Upper lobe of left lung (tissue), 6 donors: ENCODE measurements at regions not wholly inside any gene's neighbourhood (a gene's known extent, or its start where the extent isn't known, plus 50 kb on each side); places are given as distances from the start of the nearest gene placed in this dataset.

Experiments used
- ATAC-seq, 2 donors: fragments of 200-7000 bp; cut with Tn5 transposase; one replicate each; pipeline ENCODE4 v1.9.1; 2022; ENCODE audit warnings: mild to moderate bottlenecking in 2 of 2, moderate library complexity in 2 of 2; ENCODE audit not compliant: low FRiP score in 2 of 2
- DNase-seq, 2 donors: peaks; one replicate each; pipeline ENCODE4 v3.0.0-alpha.2; 2019 to 2020
- H3K27ac ChIP-seq, 4 donors: fragments of 200-600 bp; sonication (generic); one replicate each; pipeline ENCODE4 v1.5.1; 2016 to 2019
- H3K27me3 ChIP-seq, 4 donors: fragments of 200-600 bp; sonication (generic); one replicate each; pipeline ENCODE4 v1.5.1; 2017 to 2019
- H3K36me3 ChIP-seq, 4 donors: fragments of 200-600 bp; sonication (generic); one replicate each; pipeline ENCODE4 v1.5.1; 2016 to 2019
- H3K4me1 ChIP-seq, 4 donors: fragments of 200-600 bp; sonication (generic); one replicate each; pipeline ENCODE4 v1.5.1; 2018 to 2019
- H3K4me3 ChIP-seq, 4 donors: fragments of 200-600 bp; sonication (generic); one replicate each; pipeline ENCODE4 v1.5.1; 2017 to 2019; ENCODE audit warnings: mild to moderate bottlenecking in 2 of 4, moderate library complexity in 1 of 4
- H3K9me3 ChIP-seq, 4 donors: fragments of 200-600 bp; sonication (generic); one replicate each; pipeline ENCODE4 v1.5.1; 2018 to 2019
- CTCF ChIP-seq, 6 experiments: fragments of 450-650 bp in 4 of 6; fragments of 200-600 bp in 2 of 6; sonication (generic) in 2 of 6; IDR thresholded peaks; one replicate each; pipeline ENCODE4 v1.5.1; 2016 to 2019; ENCODE audit warnings: antibody characterized with exemption in 6 of 6
- EP300 ChIP-seq, 4 donors: sonication (generic); formaldehyde crosslinking; IDR thresholded peaks; one replicate each; pipeline ENCODE4 v1.5.1; 2017; ENCODE audit warnings: antibody characterized with exemption in 4 of 4, control low read depth in 2 of 4
- POLR2A ChIP-seq, 4 donors: fragments of 450-650 bp; IDR thresholded peaks; one replicate each; pipeline ENCODE4 v1.5.1; 2016 to 2017; ENCODE audit warnings: antibody characterized with exemption in 4 of 4, mild to moderate bottlenecking in 2 of 4
- POLR2AphosphoS5 ChIP-seq, 2 donors: sonication (generic); formaldehyde crosslinking; IDR thresholded peaks; one replicate each; pipeline ENCODE4 v1.5.1; 2017; ENCODE audit warnings: antibody characterized with exemption in 2 of 2
- WGBS, 2 donors: methylation state at CpG; one replicate each; pipeline ENCODE4 v1.1.5; 2017 to 2018; 5-methylcytosine and 5-hydroxymethylcytosine counted together
- donor health status: DM: no; HTN: no; CAD: no; lungs with moderate emphysema.
- donor health status: DM: no; HTN: yes; CAD: no; lungs with severe emphysema.

DNA sequence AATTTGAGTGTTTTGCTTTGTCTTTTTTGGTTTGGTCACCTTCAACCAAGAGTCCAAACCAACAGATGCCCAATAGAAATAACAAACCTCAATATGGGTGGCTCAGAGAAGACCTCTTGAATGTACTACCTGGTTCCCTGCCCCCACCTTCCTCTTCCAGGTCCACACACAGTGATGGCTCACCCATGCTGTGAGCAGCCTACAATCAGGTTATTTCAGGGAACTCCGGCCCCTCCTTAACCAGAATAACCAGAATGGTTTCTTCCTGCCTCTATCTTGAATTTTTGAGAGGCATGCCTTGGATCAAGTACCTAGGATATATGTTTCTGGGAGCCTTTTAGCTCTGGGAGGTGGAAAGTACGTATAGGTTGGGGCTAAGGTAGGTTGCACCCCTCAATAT lies 327.1 kb upstream of the PRDM1 start:
- Histone ChIP-seq H3K27me3 (no peaks in the 10 kb centered on the region), H3K9me3 (no peaks in the 10 kb centered on the region), H3K36me3 (no peaks in the 10 kb centered on the region), H3K27ac (no peak overlapping the region), H3K4me1 (no peaks in the 10 kb centered on the region), H3K4me3 (no peak overlapping the region)
- DNase-seq (no peak), ATAC-seq (no peak)
- TF ChIP-seq POLR2AphosphoS5 (IDR thresholded peaks at IDR 0.05) (no peak), EP300 (IDR thresholded peaks at IDR 0.05) (no peak), CTCF (IDR thresholded peaks at IDR 0.05) (no peak), POLR2A (IDR thresholded peaks at IDR 0.05) (no peak)
- WGBS, 2 donors = 91 to 94% methylated on average over 2 of the region's 2 CpGs

DNA sequence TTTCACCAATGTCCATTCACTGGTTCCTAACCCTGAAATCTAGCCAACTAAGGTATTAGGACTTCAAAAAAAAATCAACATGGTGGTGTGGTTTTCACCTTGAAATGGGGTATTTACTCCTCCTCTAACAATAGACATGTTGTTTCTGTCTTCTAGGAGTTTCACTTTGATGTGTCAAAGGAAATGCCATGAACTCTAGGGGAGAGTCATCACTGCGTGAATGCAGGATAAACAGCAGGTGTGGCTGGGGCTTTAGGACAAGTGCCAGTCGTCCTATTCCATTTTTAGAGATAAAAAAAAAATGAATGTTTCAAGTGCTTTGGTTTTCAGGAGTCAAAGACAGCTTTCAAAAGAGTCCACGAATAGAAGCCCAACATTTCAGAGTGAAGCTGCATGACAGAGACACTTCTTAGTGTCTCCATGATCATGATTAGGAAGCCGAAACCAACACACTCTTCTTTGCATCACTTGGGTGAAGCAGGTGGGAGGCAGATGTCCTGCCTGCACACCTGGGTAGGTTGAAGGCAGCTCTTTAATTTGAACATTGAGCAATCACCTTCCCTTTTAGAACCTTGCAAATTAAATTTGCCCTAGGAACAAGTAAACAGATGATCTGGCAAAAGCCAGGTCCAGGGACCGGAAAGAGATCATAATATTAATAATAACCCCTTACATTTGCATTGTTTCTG lies 328.5 kb upstream of the PRDM1 start:
- H3K27ac ChIP-seq = no peak overlapping the region
- DNase-seq (no peak), ATAC-seq (no peak)
- WGBS, 2 donors = 72 to 84% methylated on average over 5 of the region's 5 CpGs
- no peaks in the 10 kb centered on the region for H3K27me3 ChIP-seq
- H3K9me3 ChIP-seq = no peaks in the 10 kb centered on the region
- no peaks in the 10 kb centered on the region for H3K36me3 ChIP-seq
- no peak overlapping the region for H3K4me3 ChIP-seq
- TF ChIP-seq POLR2A (IDR thresholded peaks at IDR 0.05) (no peak), EP300 (IDR thresholded peaks at IDR 0.05) (no peak), POLR2AphosphoS5 (IDR thresholded peaks at IDR 0.05) (no peak), CTCF (IDR thresholded peaks at IDR 0.05) (no peak)
- H3K4me1 ChIP-seq = no peaks in the 10 kb centered on the region

GRCh38 chr6:105755885-105756284 lies 330.3 kb upstream of the PRDM1 start:
- Histone ChIP-seq H3K36me3 (no peaks in the 10 kb centered on the region), H3K9me3 (no peaks in the 10 kb centered on the region), H3K27me3 (no peaks in the 10 kb centered on the region), H3K4me1 (no peaks in the 10 kb centered on the region), H3K4me3 (no peak overlapping the region), H3K27ac (no peak overlapping the region)
- no peak for DNase-seq
- 89 to 95% methylated on average over 4 of the region's 4 CpGs for WGBS, 2 donors
- ATAC-seq = no peak
- TF ChIP-seq EP300 (IDR thresholded peaks at IDR 0.05) = no peak
- TF ChIP-seq CTCF (IDR thresholded peaks at IDR 0.05) = no peak
- TF ChIP-seq POLR2AphosphoS5 (IDR thresholded peaks at IDR 0.05) = no peak
- TF ChIP-seq POLR2A (IDR thresholded peaks at IDR 0.05) = no peak

- ATAC-seq (no peak), DNase-seq (no peak)
These were observed 332.4 kb upstream of the PRDM1 start for GRCh38 chr6:105753620-105754211.

More at GRCh38 chr6:105753620-105754211, 332.4 kb upstream of the PRDM1 start:
- H3K27me3 ChIP-seq = no peaks in the 10 kb centered on the region
- H3K27ac ChIP-seq = no peak overlapping the region
- H3K36me3 ChIP-seq = no peaks in the 10 kb centered on the region
- no peak for TF ChIP-seq POLR2A (IDR thresholded peaks at IDR 0.05)
- TF ChIP-seq EP300 (IDR thresholded peaks at IDR 0.05) = no peak
- TF ChIP-seq POLR2AphosphoS5 (IDR thresholded peaks at IDR 0.05) = no peak
- TF ChIP-seq CTCF (IDR thresholded peaks at IDR 0.05) = no peak
- no peaks in the 10 kb centered on the region for H3K4me1 ChIP-seq
- no peaks in the 10 kb centered on the region for H3K9me3 ChIP-seq
- WGBS, 2 donors = 68 to 81% methylated on average over 6 of the region's 6 CpGs
- no peak overlapping the region for H3K4me3 ChIP-seq
